SK-N-SH treated with all-trans-retinoic acid at 6 μM for 48 hours (cell line): ENCODE measurements at regions not wholly inside any gene's neighbourhood (a gene's known extent, or its start where the extent isn't known, plus 50 kb on each side); places are given as distances from the start of the nearest gene placed in this dataset.

Source experiments
- SNAI2 ChIP-seq: fragments of 250-450 bp; sonication (Bioruptor Pico); IDR thresholded peaks from 2 replicates; pipeline ENCODE4 v1.5.0; 2020; ENCODE audit warnings: mild to moderate bottlenecking, moderate library complexity
- ZNF70 ChIP-seq: fragments of 450-650 bp; formaldehyde crosslinking; IDR thresholded peaks from 2 replicates; pipeline ENCODE4 v1.5.0; 2020; ENCODE audit warnings: mild to moderate bottlenecking, moderate library complexity
- TF ChIP-seq, protein P1 (sequence below): fragments of 250-450 bp; sonication (Bioruptor Pico); IDR thresholded peaks from 2 replicates; pipeline ENCODE4 v1.5.1; 2021; ENCODE audit warnings: mild to moderate bottlenecking, moderate library complexity
- TF ChIP-seq, protein P2 (sequence below): fragments of 250-450 bp; sonication (Bioruptor Pico); IDR thresholded peaks from 2 replicates; pipeline ENCODE4 v1.8.0; 2021; ENCODE audit warnings: low read depth, mild to moderate bottlenecking, moderate library complexity, borderline replicate concordance

DNA sequence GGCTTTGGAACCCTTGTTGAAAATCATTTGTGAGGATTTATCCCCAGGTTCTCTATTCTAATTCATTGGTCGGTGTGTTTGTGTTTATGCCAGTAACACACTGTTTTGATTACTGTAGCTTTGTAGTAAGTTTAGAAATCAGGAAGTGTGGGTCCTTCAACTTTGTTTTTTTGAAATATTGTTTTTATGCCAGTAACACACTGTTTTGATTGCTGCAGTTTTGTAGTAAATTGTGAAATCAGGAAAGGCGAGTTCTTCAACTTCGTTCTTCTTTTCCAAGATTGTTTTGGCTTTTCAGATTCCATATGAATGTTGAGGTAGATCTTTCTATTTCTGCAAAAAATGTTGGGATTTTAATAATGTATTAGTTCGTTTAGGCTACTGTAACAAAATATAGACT lies 314.6 kb downstream of the RPLP1 start:
- no peak for TF ChIP-seq SNAI2 (CRISPR knock-in tag)
- TF ChIP-seq, protein P1, sequence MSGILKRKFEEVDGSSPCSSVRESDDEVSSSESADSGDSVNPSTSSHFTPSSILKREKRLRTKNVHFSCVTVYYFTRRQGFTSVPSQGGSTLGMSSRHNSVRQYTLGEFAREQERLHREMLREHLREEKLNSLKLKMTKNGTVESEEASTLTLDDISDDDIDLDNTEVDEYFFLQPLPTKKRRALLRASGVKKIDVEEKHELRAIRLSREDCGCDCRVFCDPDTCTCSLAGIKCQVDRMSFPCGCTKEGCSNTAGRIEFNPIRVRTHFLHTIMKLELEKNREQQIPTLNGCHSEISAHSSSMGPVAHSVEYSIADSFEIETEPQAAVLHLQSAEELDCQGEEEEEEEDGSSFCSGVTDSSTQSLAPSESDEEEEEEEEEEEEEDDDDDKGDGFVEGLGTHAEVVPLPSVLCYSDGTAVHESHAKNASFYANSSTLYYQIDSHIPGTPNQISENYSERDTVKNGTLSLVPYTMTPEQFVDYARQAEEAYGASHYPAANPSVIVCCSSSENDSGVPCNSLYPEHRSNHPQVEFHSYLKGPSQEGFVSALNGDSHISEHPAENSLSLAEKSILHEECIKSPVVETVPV (CRISPR knock-in tag) = no peak
- TF ChIP-seq, protein P2, sequence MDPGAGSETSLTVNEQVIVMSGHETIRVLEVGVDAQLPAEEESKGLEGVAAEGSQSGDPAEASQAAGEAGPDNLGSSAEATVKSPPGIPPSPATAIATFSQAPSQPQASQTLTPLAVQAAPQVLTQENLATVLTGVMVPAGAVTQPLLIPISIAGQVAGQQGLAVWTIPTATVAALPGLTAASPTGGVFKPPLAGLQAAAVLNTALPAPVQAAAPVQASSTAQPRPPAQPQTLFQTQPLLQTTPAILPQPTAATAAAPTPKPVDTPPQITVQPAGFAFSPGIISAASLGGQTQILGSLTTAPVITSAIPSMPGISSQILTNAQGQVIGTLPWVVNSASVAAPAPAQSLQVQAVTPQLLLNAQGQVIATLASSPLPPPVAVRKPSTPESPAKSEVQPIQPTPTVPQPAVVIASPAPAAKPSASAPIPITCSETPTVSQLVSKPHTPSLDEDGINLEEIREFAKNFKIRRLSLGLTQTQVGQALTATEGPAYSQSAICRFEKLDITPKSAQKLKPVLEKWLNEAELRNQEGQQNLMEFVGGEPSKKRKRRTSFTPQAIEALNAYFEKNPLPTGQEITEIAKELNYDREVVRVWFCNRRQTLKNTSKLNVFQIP (CRISPR knock-in tag) = no peak
- TF ChIP-seq ZNF70 (CRISPR knock-in tag) = no peak
